ENCODE measurements at regions not wholly inside any gene's neighbourhood (a gene's known extent, or its start where the extent isn't known, plus 50 kb on each side); places are given as distances from the start of the nearest gene placed in this dataset.

GRCh38 chr9:23302281-23302680 lies 523.8 kb downstream of the ELAVL2 start:
- Histone ChIP-seq H3K27me3 (no peaks in the 10 kb centered on the region), H3K4me3 (no peak overlapping the region), H3K36me3 (no peaks in the 10 kb centered on the region), H3K27ac (no peak overlapping the region), H3K4me1 (no peaks in the 10 kb centered on the region), H3K9me3 (no peaks in the 10 kb centered on the region)
- TF ChIP-seq EP300 (IDR thresholded peaks at IDR 0.05) (no peak), CTCF (IDR thresholded peaks at IDR 0.05) (no peak), POLR2A (IDR thresholded peaks at IDR 0.05) (no peak), POLR2AphosphoS5 (IDR thresholded peaks at IDR 0.05) (no peak)
- DNase-seq: no peak
- intact Hi-C loops (cut with DNase I; ENCODE audit: low total_unique reads): no loop called here
- 84 to 96% (median 95%) methylated on average over 4 of the region's 4 CpGs for WGBS, 5 donors

- TF ChIP-seq POLR2AphosphoS5 (IDR thresholded peaks at IDR 0.05) (no peak), EP300 (IDR thresholded peaks at IDR 0.05) (no peak), POLR2A (IDR thresholded peaks at IDR 0.05) (no peak), CTCF (IDR thresholded peaks at IDR 0.05) (no peak)
- no peaks in the 10 kb centered on the region for H3K4me1 ChIP-seq
- H3K36me3 ChIP-seq: no peaks in the 10 kb centered on the region
- intact Hi-C loops (cut with DNase I; ENCODE audit: low total_unique reads): no loop called here
- no peak overlapping the region for H3K4me3 ChIP-seq
- no peak for DNase-seq
- H3K27me3 ChIP-seq: no peaks in the 10 kb centered on the region
- H3K27ac ChIP-seq: no peak overlapping the region
- H3K9me3 ChIP-seq: peaks cover 0 to 7% (median 0%) of the 10 kb centered on the region in 4 donors
- 69 to 81% (median 78%) methylated on average over 3 of the region's 3 CpGs for WGBS, 5 donors
Measured at GRCh38 chr9:23306731-23307130, 519.3 kb downstream of the ELAVL2 start.

- Histone ChIP-seq H3K4me1 (no peaks in the 10 kb centered on the region), H3K9me3 (peaks cover 0 to 7% (median 0%) of the 10 kb centered on the region in 4 donors), H3K4me3 (no peak overlapping the region), H3K27ac (no peak overlapping the region), H3K27me3 (no peaks in the 10 kb centered on the region), H3K36me3 (no peaks in the 10 kb centered on the region)
- no peak for DNase-seq
- TF ChIP-seq EP300 (IDR thresholded peaks at IDR 0.05): no peak
- no peak for TF ChIP-seq POLR2AphosphoS5 (IDR thresholded peaks at IDR 0.05)
- no peak for TF ChIP-seq POLR2A (IDR thresholded peaks at IDR 0.05)
- no peak for TF ChIP-seq CTCF (IDR thresholded peaks at IDR 0.05)
- intact Hi-C loops (cut with DNase I; ENCODE audit: low total_unique reads): no loop called here
- WGBS, 5 donors: 62 to 77% (median 70%) methylated on average over 5 of the region's 5 CpGs
Measured at GRCh38 chr9:23307731-23308513, 518.1 kb downstream of the ELAVL2 start.

GRCh38 chr9:23309800-23310199 lies 516.2 kb downstream of the ELAVL2 start:
- H3K4me1 ChIP-seq: no peaks in the 10 kb centered on the region
- H3K27me3 ChIP-seq: no peaks in the 10 kb centered on the region
- no peaks in the 10 kb centered on the region for H3K36me3 ChIP-seq
- H3K9me3 ChIP-seq: peaks cover 0 to 7% (median 0%) of the 10 kb centered on the region in 4 donors
- no peak overlapping the region for H3K4me3 ChIP-seq
- TF ChIP-seq POLR2A (IDR thresholded peaks at IDR 0.05) (no peak), POLR2AphosphoS5 (IDR thresholded peaks at IDR 0.05) (no peak), CTCF (IDR thresholded peaks at IDR 0.05) (no peak), EP300 (IDR thresholded peaks at IDR 0.05) (no peak)
- peak in 1 of 2 donors; percentile 2 for DNase-seq
- intact Hi-C loops (cut with DNase I; ENCODE audit: low total_unique reads): no loop called here
- no peak overlapping the region for H3K27ac ChIP-seq
